Thymus (tissue), 11 donors: ENCODE measurements at regions not wholly inside any gene's neighbourhood (a gene's known extent, or its start where the extent isn't known, plus 50 kb on each side); places are given as distances from the start of the nearest gene placed in this dataset.

Experiments used
- DNase-seq, 9 donors: peaks; one replicate each; pipeline ENCODE4 v3.0.0-alpha.2; 2013; ENCODE audit warnings: low spot score in 9 of 9, low read depth in 6 of 9, missing footprints in 1 of 9
- H3K27ac ChIP-seq, 2 donors: one replicate each; pipeline ENCODE4 v1.5.1; 2013; ENCODE audit warnings: control low read depth in 1 of 2, low read depth in 1 of 2, low read length in 1 of 2, mild to moderate bottlenecking in 1 of 2, moderate library complexity in 1 of 2
- H3K27me3 ChIP-seq, 2 donors: one replicate each; pipeline ENCODE4 v1.5.1; 2013; ENCODE audit warnings: low read length in 1 of 2; ENCODE audit not compliant: control insufficient read depth in 2 of 2, insufficient read depth in 1 of 2
- H3K36me3 ChIP-seq, 2 donors: one replicate each; pipeline ENCODE4 v1.5.1; 2013; ENCODE audit warnings: low read length in 1 of 2, mild to moderate bottlenecking in 1 of 2, moderate library complexity in 1 of 2; ENCODE audit not compliant: control insufficient read depth in 2 of 2, insufficient read depth in 2 of 2
- H3K4me1 ChIP-seq, 2 donors: one replicate each; pipeline ENCODE4 v1.5.1; 2013; ENCODE audit warnings: low read length in 2 of 2; ENCODE audit not compliant: control insufficient read depth in 2 of 2, insufficient read depth in 2 of 2
- H3K4me3 ChIP-seq, 2 donors: one replicate each; pipeline ENCODE4 v1.5.1; 2013; ENCODE audit warnings: low read length in 2 of 2, control low read depth in 1 of 2, mild to moderate bottlenecking in 1 of 2
- H3K9me3 ChIP-seq, 2 donors: one replicate each; pipeline ENCODE4 v1.5.1; 2013; ENCODE audit warnings: low read length in 1 of 2, mild to moderate bottlenecking in 1 of 2; ENCODE audit not compliant: control insufficient read depth in 2 of 2, insufficient read depth in 1 of 2
- WGBS: extraction: QIAGEN DNeasy Blood & Tissue Kit; methylation state at CpG from one replicate; pipeline ENCODE4 v1.1.7; 2013; 5-methylcytosine and 5-hydroxymethylcytosine counted together
- donor health status: healthy.

- Histone ChIP-seq H3K36me3 (no peaks in the 10 kb centered on the region), H3K27me3 (no peaks in the 10 kb centered on the region), H3K9me3 (no peaks in the 10 kb centered on the region), H3K4me1 (peaks cover 0 to 4% of the 10 kb centered on the region in 2 donors), H3K27ac (no peak overlapping the region), H3K4me3 (no peak overlapping the region)
- no peak for DNase-seq
These were observed 74.2 kb upstream of the LCLAT1 start for GRCh38 chr2:30372826-30373225.

DNA sequence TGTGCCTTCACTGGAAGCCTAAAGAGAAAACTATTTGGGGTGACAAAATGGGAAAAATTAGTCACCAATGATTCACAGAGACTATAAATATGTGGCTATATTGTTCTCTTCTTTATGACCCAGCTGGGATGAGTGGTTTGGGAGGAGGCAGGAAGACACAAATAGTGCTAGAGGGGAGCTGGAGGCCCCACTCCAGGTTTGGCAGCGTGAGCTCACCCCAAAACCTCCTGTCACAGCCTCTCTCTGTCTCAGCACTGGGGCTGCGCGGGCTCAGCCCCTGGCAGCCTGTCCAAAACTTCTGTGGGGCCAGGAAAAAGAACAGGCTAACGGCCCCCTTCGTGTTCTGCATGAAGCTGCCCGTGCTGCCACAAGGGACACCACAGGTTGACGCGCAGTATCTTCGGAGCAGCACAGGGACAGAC, 73.2 kb upstream of the LCLAT1 start:
- Histone ChIP-seq H3K27ac (no peak overlapping the region), H3K36me3 (no peaks in the 10 kb centered on the region), H3K4me3 (no peak overlapping the region), H3K9me3 (no peaks in the 10 kb centered on the region), H3K27me3 (no peaks in the 10 kb centered on the region), H3K4me1 (peaks cover 0 to 4% of the 10 kb centered on the region in 2 donors)
- WGBS = 98% methylated on average over 9 of the region's 9 CpGs
- DNase-seq = no peak

DNA sequence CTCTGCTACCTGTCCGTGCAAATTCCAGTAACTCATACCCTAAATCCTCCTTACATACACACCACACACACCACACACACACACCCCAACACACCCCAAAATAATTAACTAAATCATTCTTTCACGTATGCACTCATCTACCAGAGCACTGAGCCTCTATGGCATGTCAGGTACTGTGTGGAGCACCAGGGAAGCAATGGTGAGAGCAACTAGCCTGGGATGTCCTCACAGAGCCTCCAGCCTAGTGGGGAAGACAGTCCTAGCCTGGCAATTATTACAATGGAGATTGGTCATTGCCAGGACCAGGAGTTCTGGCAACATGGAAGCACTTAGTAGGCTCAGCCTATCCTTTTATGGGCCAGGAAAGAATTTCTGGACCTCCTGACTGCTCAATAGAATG, 72.7 kb upstream of the LCLAT1 start:
- no peak overlapping the region for H3K4me3 ChIP-seq
- WGBS = 96% methylated on average over 2 of the region's 2 CpGs
- H3K27me3 ChIP-seq = no peaks in the 10 kb centered on the region
- no peak for DNase-seq
- no peaks in the 10 kb centered on the region for H3K9me3 ChIP-seq
- H3K4me1 ChIP-seq = peaks cover 0 to 4% of the 10 kb centered on the region in 2 donors
- H3K27ac ChIP-seq = no peak overlapping the region
- H3K36me3 ChIP-seq = no peaks in the 10 kb centered on the region

DNA sequence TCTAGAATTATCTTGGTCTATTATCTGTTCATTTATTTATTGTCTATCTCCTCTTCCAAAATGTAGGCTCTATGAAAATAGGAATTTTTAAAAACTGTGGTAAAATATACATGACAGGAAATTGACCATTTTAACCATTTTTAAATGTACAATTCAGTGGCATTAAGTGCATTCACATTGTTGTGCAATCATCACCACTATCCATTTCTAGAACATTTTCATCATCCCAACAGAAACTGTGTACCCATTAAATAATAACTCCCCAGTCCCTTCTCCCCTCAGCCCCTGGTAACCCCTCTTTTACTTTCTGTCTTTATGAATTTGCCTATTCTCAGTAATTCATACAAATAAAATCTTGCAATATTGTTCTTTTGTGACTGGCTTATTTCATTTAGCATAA, 71.1 kb upstream of the LCLAT1 start:
- no peaks in the 10 kb centered on the region for H3K27me3 ChIP-seq
- H3K36me3 ChIP-seq = no peaks in the 10 kb centered on the region
- no peak for DNase-seq
- H3K4me1 ChIP-seq = peaks cover 0 to 2% of the 10 kb centered on the region in 2 donors
- H3K27ac ChIP-seq = no peak overlapping the region
- no peaks in the 10 kb centered on the region for H3K9me3 ChIP-seq
- no peak overlapping the region for H3K4me3 ChIP-seq

DNA sequence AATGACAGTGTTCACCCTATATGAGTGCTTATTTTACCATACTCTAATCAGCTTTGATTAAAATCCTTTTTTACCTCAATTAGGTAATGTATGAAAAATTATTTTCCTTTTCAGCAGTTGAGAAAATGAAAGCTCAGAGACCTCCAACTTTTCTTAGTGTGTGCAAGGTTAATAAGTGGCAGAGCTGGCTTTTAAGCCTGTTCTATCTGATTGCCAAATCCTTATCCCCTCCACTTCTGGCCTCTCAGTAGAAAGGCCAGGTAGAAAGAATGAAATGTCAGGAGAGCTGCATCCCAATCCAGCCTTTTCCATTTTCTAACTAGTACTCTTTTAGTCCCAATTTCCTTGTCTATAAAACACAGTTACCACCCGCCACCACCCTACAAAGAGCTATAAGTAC, 67.6 kb upstream of the LCLAT1 start:
- Histone ChIP-seq H3K9me3 (no peaks in the 10 kb centered on the region), H3K36me3 (no peaks in the 10 kb centered on the region), H3K27me3 (no peaks in the 10 kb centered on the region), H3K27ac (no peak overlapping the region), H3K4me3 (no peak overlapping the region), H3K4me1 (no peaks in the 10 kb centered on the region)
- whole genome bisulfite sequencing = 95% methylated on average over 1 of the region's 1 CpG
- DNase-seq = no peak

- Histone ChIP-seq H3K9me3 (no peaks in the 10 kb centered on the region), H3K4me1 (no peaks in the 10 kb centered on the region), H3K27ac (no peak overlapping the region), H3K36me3 (no peaks in the 10 kb centered on the region), H3K4me3 (no peak overlapping the region), H3K27me3 (no peaks in the 10 kb centered on the region)
- no peak for DNase-seq
- WGBS = 99% methylated on average over 3 of the region's 3 CpGs
These were observed 66.2 kb upstream of the LCLAT1 start for GRCh38 chr2:30380824-30381223.

DNA sequence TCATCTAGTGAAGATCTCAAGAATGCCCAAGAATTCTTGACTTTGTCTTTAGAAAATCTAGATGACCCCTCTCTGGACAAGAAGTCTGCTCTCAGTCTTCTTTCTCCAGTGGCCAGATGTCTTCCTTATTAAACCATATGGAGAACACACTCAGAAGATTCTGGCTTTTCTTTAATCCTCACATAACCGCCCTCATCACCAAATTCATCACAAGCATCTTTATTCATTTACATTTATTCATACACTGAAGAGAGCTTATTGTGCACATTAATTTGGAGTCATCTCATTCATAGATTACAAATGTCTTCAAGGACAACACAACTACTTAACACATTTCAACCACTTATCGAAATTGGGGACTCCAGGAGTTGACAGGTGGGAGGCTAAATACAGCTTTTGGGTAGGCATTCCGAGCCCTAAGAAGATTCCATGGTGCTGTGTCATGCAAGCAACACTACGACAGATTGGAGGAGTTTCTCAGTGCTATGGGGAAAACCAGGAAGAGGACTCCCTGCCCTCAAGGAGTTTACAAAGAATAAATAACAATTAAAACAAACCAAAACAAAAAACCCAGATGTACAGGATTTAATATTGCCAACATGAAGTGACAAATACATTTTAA, 64.8 kb upstream of the LCLAT1 start:
- DNase-seq = no peak
- Histone ChIP-seq H3K27ac (no peak overlapping the region), H3K4me3 (no peak overlapping the region), H3K27me3 (no peaks in the 10 kb centered on the region), H3K4me1 (no peaks in the 10 kb centered on the region), H3K36me3 (no peaks in the 10 kb centered on the region), H3K9me3 (no peaks in the 10 kb centered on the region)
- 93% methylated on average over 4 of the region's 4 CpGs for WGBS

GRCh38 chr2:30382995-30383394, 64.1 kb upstream of the LCLAT1 start:
- WGBS = 97% methylated on average over 1 of the region's 1 CpG
- H3K9me3 ChIP-seq = no peaks in the 10 kb centered on the region
- H3K27me3 ChIP-seq = no peaks in the 10 kb centered on the region
- DNase-seq = no peak
- no peak overlapping the region for H3K27ac ChIP-seq
- H3K36me3 ChIP-seq = no peaks in the 10 kb centered on the region
- no peak overlapping the region for H3K4me3 ChIP-seq
- H3K4me1 ChIP-seq = no peaks in the 10 kb centered on the region

- Histone ChIP-seq H3K27me3 (no peaks in the 10 kb centered on the region), H3K4me3 (no peak overlapping the region), H3K36me3 (no peaks in the 10 kb centered on the region), H3K9me3 (no peaks in the 10 kb centered on the region), H3K27ac (no peak overlapping the region), H3K4me1 (peaks cover 0 to 2% of the 10 kb centered on the region in 2 donors)
- no peak for DNase-seq
- WGBS = 55% methylated on average over 5 of the region's 5 CpGs
These were observed 61.7 kb upstream of the LCLAT1 start for GRCh38 chr2:30385327-30385726.

DNA sequence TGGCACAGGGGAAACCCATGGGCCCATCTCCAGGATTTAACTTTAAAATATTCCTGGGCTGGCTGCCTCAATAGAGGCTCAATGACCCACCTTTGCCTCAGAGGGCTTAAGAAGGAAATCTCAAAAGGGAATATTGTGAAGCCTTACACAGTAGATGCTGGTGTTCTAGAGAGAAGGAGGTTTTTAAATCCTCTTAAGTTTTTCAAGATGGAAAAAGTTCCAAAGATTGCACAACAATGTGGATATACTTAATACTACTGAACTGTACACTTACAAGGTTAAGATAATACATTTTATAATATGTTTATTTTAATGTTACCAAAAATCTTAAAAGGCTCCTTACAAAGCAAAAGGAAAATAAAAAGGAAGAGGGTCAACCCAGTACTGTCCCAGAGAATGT, 54.9 kb upstream of the LCLAT1 start:
- H3K27ac ChIP-seq = no peak overlapping the region

More for the DNA sequence above, 54.9 kb upstream of the LCLAT1 start:
- Histone ChIP-seq H3K27me3 (peaks cover 0 to 3% of the 10 kb centered on the region in 2 donors), H3K4me3 (no peak overlapping the region), H3K36me3 (no peaks in the 10 kb centered on the region), H3K4me1 (peaks cover 0 to 2% of the 10 kb centered on the region in 2 donors), H3K9me3 (no peaks in the 10 kb centered on the region)
- no peak for DNase-seq
